DOHH2 (cell line): ENCODE measurements at regions not wholly inside any gene's neighbourhood (a gene's known extent, or its start where the extent isn't known, plus 50 kb on each side); places are given as distances from the start of the nearest gene placed in this dataset.

Experiments used
- EZH2phosphoT487 ChIP-seq: fragments of 200-600 bp; sonication (generic); IDR thresholded peaks from 2 replicates; pipeline ENCODE4 v1.6.1; 2017; ENCODE audit warnings: borderline replicate concordance, mild to moderate bottlenecking, antibody characterized with exemption, low read length, moderate library complexity, mixed read lengths
- TF ChIP-seq, protein P1 (sequence below): fragments of 200-600 bp; sonication (generic); IDR thresholded peaks from one replicate; pipeline ENCODE4 v1.5.1; 2014; ENCODE audit warnings: antibody characterized with exemption, mild to moderate bottlenecking, low read depth, low read length; ENCODE audit not compliant: poor library complexity, severe bottlenecking

DNA sequence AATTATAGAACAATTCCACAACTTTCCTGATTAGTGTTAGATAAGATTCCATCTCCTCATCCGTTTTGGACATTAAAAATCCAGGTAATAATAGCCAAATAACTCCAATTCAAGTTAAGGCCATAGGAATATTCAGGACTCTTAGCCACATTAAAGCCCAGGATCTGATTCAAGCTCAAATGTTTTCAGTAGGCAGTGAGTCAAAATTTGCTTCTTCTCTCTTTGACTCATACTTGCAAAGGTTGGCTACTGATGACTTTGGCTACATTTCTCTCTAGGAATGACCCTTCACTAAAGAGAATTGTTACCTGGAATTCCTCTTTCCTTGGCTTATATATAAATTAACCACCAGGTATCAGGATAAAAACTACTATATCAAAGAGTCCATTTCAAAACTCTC is 354.9 kb upstream of the HS3ST1 start:
- TF ChIP-seq, protein P1, sequence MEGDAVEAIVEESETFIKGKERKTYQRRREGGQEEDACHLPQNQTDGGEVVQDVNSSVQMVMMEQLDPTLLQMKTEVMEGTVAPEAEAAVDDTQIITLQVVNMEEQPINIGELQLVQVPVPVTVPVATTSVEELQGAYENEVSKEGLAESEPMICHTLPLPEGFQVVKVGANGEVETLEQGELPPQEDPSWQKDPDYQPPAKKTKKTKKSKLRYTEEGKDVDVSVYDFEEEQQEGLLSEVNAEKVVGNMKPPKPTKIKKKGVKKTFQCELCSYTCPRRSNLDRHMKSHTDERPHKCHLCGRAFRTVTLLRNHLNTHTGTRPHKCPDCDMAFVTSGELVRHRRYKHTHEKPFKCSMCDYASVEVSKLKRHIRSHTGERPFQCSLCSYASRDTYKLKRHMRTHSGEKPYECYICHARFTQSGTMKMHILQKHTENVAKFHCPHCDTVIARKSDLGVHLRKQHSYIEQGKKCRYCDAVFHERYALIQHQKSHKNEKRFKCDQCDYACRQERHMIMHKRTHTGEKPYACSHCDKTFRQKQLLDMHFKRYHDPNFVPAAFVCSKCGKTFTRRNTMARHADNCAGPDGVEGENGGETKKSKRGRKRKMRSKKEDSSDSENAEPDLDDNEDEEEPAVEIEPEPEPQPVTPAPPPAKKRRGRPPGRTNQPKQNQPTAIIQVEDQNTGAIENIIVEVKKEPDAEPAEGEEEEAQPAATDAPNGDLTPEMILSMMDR = no peak
- no peak for TF ChIP-seq EZH2phosphoT487
